HCT116 (cell line): ENCODE measurements at regions not wholly inside any gene's neighbourhood (a gene's known extent, or its start where the extent isn't known, plus 50 kb on each side); places are given as distances from the start of the nearest gene placed in this dataset.

Source experiments
- EZH2 ChIP-seq: fragments of 200-600 bp; sonication (generic); IDR thresholded peaks from 2 replicates; pipeline ENCODE4 v1.6.1; 2017; ENCODE audit warnings: antibody characterized with exemption, mixed run types
- POLR2A ChIP-seq: IDR thresholded peaks from 2 replicates; pipeline ENCODE4 v1.7.0; 2011; ENCODE audit warnings: borderline replicate concordance; ENCODE audit not compliant: insufficient read depth, insufficient read length; ENCODE audit errors: extremely low read depth
- POLR2AphosphoS5 ChIP-seq: IDR thresholded peaks from 2 replicates; pipeline ENCODE4 v1.6.1; 2011; ENCODE audit warnings: mild to moderate bottlenecking, low read depth, low read length, moderate library complexity
- RAD21 ChIP-seq: IDR thresholded peaks from 2 replicates; pipeline ENCODE4 v1.6.1; 2012; ENCODE audit warnings: low read depth, mild to moderate bottlenecking
- TCF7L2 ChIP-seq: IDR thresholded peaks from 2 replicates; pipeline ENCODE4 v1.7.0; 2011; ENCODE audit warnings: borderline replicate concordance, inconsistent platforms; ENCODE audit not compliant: insufficient read depth, insufficient read length; ENCODE audit errors: extremely low read depth
- TF ChIP-seq, protein P1 (sequence below), 3 experiments: fragments of 200-600 bp in 1 of 3; sonication (generic) in 1 of 3; IDR thresholded peaks in 2 of 3; conservative IDR thresholded peaks in 1 of 3; 2 replicates each; pipeline ENCODE4 v1.5.1; 2012 to 2017; ENCODE audit warnings: low read depth in 2 of 3, low read length in 2 of 3, antibody characterized with exemption in 1 of 3, borderline replicate concordance in 1 of 3, control low read depth in 1 of 3, mild to moderate bottlenecking in 1 of 3, mixed read lengths in 1 of 3, mixed run types in 1 of 3, moderate library complexity in 1 of 3; ENCODE audit not compliant: insufficient read depth in 1 of 3

- no peak for TF ChIP-seq EZH2
- TF ChIP-seq, protein P1, sequence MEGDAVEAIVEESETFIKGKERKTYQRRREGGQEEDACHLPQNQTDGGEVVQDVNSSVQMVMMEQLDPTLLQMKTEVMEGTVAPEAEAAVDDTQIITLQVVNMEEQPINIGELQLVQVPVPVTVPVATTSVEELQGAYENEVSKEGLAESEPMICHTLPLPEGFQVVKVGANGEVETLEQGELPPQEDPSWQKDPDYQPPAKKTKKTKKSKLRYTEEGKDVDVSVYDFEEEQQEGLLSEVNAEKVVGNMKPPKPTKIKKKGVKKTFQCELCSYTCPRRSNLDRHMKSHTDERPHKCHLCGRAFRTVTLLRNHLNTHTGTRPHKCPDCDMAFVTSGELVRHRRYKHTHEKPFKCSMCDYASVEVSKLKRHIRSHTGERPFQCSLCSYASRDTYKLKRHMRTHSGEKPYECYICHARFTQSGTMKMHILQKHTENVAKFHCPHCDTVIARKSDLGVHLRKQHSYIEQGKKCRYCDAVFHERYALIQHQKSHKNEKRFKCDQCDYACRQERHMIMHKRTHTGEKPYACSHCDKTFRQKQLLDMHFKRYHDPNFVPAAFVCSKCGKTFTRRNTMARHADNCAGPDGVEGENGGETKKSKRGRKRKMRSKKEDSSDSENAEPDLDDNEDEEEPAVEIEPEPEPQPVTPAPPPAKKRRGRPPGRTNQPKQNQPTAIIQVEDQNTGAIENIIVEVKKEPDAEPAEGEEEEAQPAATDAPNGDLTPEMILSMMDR (IDR thresholded peaks at IDR 0.05 in 2 of 3, conservative IDR thresholded peaks at IDR 0.05 in 1 of 3; ENCODE audit: borderline replicate concordance in 1 of 3, insufficient read depth in 1 of 3, low read depth in 2 of 3, low read length in 2 of 3): no peak
- no peak for TF ChIP-seq TCF7L2
- no peak for TF ChIP-seq RAD21
- TF ChIP-seq POLR2AphosphoS5: no peak
- no peak for TF ChIP-seq POLR2A
Observed at GRCh38 chr2:16092861-16093638, 152.7 kb downstream of the MYCN start.
